Loucy (cell line): ENCODE measurements at regions not wholly inside any gene's neighbourhood (a gene's known extent, or its start where the extent isn't known, plus 50 kb on each side); places are given as distances from the start of the nearest gene placed in this dataset.

Experiments used
- H2AFZ ChIP-seq: fragments of 200-600 bp; sonication (generic); 2 replicates; pipeline ENCODE4 v1.6.0; 2016; ENCODE audit warnings: antibody characterized with exemption, mild to moderate bottlenecking, low read length, moderate library complexity
- H3F3A ChIP-seq: fragments of 200-600 bp; 2 replicates; pipeline ENCODE4 v1.6.0; 2016; ENCODE audit warnings: antibody characterized with exemption, low read depth, mild to moderate bottlenecking
- H3K27me3 ChIP-seq: fragments of 200-600 bp; sonication (generic); 2 replicates; pipeline ENCODE4 v1.6.1; 2014; ENCODE audit warnings: low read length, mild to moderate bottlenecking; ENCODE audit not compliant: insufficient read depth, poor library complexity, severe bottlenecking
- H3K36me3 ChIP-seq: fragments of 200-600 bp; sonication (generic); 2 replicates; pipeline ENCODE4 v1.6.1; 2016; ENCODE audit warnings: low read length; ENCODE audit not compliant: insufficient read depth
- H3K4me1 ChIP-seq: fragments of 200-600 bp; sonication (generic); 2 replicates; pipeline ENCODE4 v1.5.1; 2014; ENCODE audit warnings: low read length, mild to moderate bottlenecking; ENCODE audit not compliant: insufficient read depth, poor library complexity, severe bottlenecking
- H3K4me2 ChIP-seq: fragments of 200-600 bp; sonication (generic); 2 replicates; pipeline ENCODE4 v1.6.0; 2014; ENCODE audit warnings: antibody characterized with exemption, low read length, low read depth, mild to moderate bottlenecking; ENCODE audit not compliant: poor library complexity, severe bottlenecking
- H3K4me3 ChIP-seq: fragments of 200-600 bp; sonication (generic); 2 replicates; pipeline ENCODE4 v1.5.1; 2014; ENCODE audit warnings: low read length, mild to moderate bottlenecking, mixed read lengths; ENCODE audit not compliant: poor library complexity, severe bottlenecking
- H3K79me2 ChIP-seq: fragments of 200-600 bp; sonication (generic); 2 replicates; pipeline ENCODE4 v1.6.1; 2014; ENCODE audit warnings: low read length; ENCODE audit not compliant: insufficient read depth
- H3K9ac ChIP-seq: fragments of 200-600 bp; sonication (generic); 2 replicates; pipeline ENCODE4 v1.6.0; 2014; ENCODE audit warnings: mild to moderate bottlenecking, low read depth, low read length, moderate library complexity; ENCODE audit not compliant: poor library complexity, severe bottlenecking
- H3K9me2 ChIP-seq: fragments of 200-600 bp; sonication (generic); replicated peaks from 2 replicates; pipeline ENCODE4 v1.6.1; 2016; ENCODE audit warnings: low read depth, low read length, mixed read lengths
- H3K9me3 ChIP-seq: fragments of 200-600 bp; sonication (generic); 2 replicates; pipeline ENCODE4 v1.6.1; 2014; ENCODE audit warnings: mild to moderate bottlenecking, antibody characterized with exemption, low read length, low read depth; ENCODE audit not compliant: insufficient read depth
- H4K20me1 ChIP-seq: fragments of 200-600 bp; sonication (generic); 2 replicates; pipeline ENCODE4 v1.6.0; 2014; ENCODE audit warnings: antibody characterized with exemption, low read length, mild to moderate bottlenecking; ENCODE audit not compliant: insufficient read depth, poor library complexity, severe bottlenecking
- EZH2phosphoT487 ChIP-seq: fragments of 200-600 bp; IDR thresholded peaks from 2 replicates; pipeline ENCODE4 v1.6.1; 2018; ENCODE audit warnings: antibody characterized with exemption, mild to moderate bottlenecking, moderate library complexity, borderline replicate concordance
- TF ChIP-seq, protein P1 (sequence below): fragments of 200-600 bp; sonication (generic); conservative IDR thresholded peaks from 2 replicates; pipeline ENCODE4 v1.5.1; 2014; ENCODE audit warnings: mild to moderate bottlenecking, antibody characterized with exemption, low read length

DNA sequence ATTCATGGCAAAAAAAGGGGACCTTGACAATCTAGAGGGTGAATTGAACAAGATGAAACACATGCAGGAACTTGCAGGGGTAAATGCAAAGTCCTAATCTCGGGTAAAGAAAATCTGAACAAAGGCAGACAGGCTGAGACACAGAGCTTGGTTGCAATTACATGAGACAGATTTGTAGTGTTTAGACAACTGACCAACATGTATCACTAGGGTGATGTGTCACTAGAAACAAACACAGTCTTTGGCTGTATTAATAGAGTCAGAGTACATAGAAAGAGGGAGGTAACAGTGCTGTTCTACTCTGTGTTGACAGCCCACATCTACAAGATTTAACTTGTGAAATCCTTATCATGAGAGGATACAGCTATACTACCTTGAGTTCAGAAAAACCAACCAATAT, 78.1 kb upstream of the GRIK3 start:
- no peak overlapping the region for H3K9ac ChIP-seq
- no peaks in the 10 kb centered on the region for H3K27me3 ChIP-seq
- H3K79me2 ChIP-seq: no peaks in the 10 kb centered on the region
- H2AFZ ChIP-seq: no peak overlapping the region
- H3K4me1 ChIP-seq: no peaks in the 10 kb centered on the region
- no peaks in the 10 kb centered on the region for H4K20me1 ChIP-seq
- TF ChIP-seq, protein P1, sequence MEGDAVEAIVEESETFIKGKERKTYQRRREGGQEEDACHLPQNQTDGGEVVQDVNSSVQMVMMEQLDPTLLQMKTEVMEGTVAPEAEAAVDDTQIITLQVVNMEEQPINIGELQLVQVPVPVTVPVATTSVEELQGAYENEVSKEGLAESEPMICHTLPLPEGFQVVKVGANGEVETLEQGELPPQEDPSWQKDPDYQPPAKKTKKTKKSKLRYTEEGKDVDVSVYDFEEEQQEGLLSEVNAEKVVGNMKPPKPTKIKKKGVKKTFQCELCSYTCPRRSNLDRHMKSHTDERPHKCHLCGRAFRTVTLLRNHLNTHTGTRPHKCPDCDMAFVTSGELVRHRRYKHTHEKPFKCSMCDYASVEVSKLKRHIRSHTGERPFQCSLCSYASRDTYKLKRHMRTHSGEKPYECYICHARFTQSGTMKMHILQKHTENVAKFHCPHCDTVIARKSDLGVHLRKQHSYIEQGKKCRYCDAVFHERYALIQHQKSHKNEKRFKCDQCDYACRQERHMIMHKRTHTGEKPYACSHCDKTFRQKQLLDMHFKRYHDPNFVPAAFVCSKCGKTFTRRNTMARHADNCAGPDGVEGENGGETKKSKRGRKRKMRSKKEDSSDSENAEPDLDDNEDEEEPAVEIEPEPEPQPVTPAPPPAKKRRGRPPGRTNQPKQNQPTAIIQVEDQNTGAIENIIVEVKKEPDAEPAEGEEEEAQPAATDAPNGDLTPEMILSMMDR: no peak
- TF ChIP-seq EZH2phosphoT487: no peak
- no peak overlapping the region for H3K4me2 ChIP-seq
- H3K36me3 ChIP-seq: no peaks in the 10 kb centered on the region
- no peaks in the 10 kb centered on the region for H3K9me2 ChIP-seq
- H3K9me3 ChIP-seq: no peaks in the 10 kb centered on the region
- no peak overlapping the region for H3K4me3 ChIP-seq
- H3F3A ChIP-seq: no peaks in the 10 kb centered on the region

DNA sequence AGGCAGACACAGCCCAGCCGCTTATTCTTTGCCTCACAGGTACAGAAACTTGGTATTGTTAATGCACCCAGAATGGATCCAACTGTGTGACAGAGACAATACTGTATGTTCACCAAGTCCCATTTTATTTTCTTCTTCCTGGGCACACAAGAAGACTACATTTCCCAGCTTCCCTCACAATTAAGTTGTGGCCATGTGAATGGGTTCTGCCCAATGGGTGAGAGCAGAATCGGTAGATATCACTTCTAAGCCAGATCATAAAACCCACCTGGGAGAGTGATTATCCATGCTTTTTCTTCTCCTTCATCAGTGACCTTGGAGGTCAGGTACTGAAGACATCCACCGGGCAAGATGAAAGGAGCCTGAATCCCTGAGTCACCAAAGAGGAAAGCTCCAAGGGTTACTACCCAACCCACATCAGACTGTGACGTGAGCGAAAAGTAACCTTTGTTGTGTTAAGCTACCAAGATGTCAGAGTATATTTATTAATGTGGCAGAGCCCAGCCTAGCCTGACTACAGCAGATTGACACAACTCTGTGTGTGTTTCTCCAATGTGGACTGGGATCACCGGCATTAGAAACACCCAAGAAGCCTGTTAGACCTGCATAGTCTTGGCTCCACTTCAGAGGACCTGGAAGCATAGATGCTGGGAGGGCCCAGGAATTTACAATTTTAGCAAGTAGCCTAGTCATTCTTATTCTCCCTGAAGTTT, 79.1 kb upstream of the GRIK3 start:
- Histone ChIP-seq H3K9me3 (no peaks in the 10 kb centered on the region), H3K27me3 (no peaks in the 10 kb centered on the region), H3K36me3 (no peaks in the 10 kb centered on the region), H3K9me2 (no peaks in the 10 kb centered on the region), H4K20me1 (no peaks in the 10 kb centered on the region), H3F3A (no peaks in the 10 kb centered on the region), H3K9ac (no peak overlapping the region), H3K4me3 (no peak overlapping the region), H3K4me2 (no peak overlapping the region), H3K4me1 (no peaks in the 10 kb centered on the region), H3K79me2 (no peaks in the 10 kb centered on the region), H2AFZ (no peak overlapping the region)
- TF ChIP-seq EZH2phosphoT487: no peak
- TF ChIP-seq, protein P1: no peak

DNA sequence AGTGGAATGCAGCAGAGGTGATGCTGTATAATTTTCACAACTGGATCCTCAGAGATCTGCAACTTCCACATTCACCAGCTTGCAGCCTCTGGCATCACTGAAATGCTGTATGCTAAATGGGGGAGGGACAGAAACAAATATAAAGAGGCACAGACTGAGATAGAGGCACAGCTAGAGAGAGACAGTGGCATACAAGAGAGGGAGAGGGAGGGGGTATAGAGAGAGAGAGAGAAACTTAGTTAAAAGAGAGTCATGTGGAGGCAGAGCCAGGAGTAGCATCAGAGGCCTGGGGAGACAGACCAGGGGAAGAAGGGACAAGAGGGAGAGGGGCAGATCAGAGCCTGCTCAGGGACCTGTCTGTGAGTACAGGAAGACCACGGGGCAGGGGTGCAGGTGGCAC, 84.5 kb upstream of the GRIK3 start:
- Histone ChIP-seq H3K4me2 (no peak overlapping the region), H2AFZ (no peak overlapping the region)

More for the DNA sequence above, 84.5 kb upstream of the GRIK3 start:
- no peak overlapping the region for H3K4me3 ChIP-seq
- H3K9me3 ChIP-seq: no peaks in the 10 kb centered on the region
- no peak overlapping the region for H3K9ac ChIP-seq
- no peaks in the 10 kb centered on the region for H3F3A ChIP-seq
- TF ChIP-seq, protein P1: no peak
- no peak for TF ChIP-seq EZH2phosphoT487
- no peaks in the 10 kb centered on the region for H3K9me2 ChIP-seq
- no peaks in the 10 kb centered on the region for H3K4me1 ChIP-seq
- H3K27me3 ChIP-seq: no peaks in the 10 kb centered on the region
- no peaks in the 10 kb centered on the region for H3K79me2 ChIP-seq
- H4K20me1 ChIP-seq: no peaks in the 10 kb centered on the region
- no peaks in the 10 kb centered on the region for H3K36me3 ChIP-seq
